ENCODE measurements at regions not wholly inside any gene's neighbourhood (a gene's known extent, or its start where the extent isn't known, plus 50 kb on each side); places are given as distances from the start of the nearest gene placed in this dataset.

- TF ChIP-seq POLR2A (IDR thresholded peaks at IDR 0.05) (no peak), CTCF (IDR thresholded peaks at IDR 0.05) (no peak)
Measured at GRCh38 chr4:115927382-115927781, 814.0 kb upstream of the NDST4 start.
